ENCODE measurements at regions not wholly inside any gene's neighbourhood (a gene's known extent, or its start where the extent isn't known, plus 50 kb on each side); places are given as distances from the start of the nearest gene placed in this dataset.

DNA sequence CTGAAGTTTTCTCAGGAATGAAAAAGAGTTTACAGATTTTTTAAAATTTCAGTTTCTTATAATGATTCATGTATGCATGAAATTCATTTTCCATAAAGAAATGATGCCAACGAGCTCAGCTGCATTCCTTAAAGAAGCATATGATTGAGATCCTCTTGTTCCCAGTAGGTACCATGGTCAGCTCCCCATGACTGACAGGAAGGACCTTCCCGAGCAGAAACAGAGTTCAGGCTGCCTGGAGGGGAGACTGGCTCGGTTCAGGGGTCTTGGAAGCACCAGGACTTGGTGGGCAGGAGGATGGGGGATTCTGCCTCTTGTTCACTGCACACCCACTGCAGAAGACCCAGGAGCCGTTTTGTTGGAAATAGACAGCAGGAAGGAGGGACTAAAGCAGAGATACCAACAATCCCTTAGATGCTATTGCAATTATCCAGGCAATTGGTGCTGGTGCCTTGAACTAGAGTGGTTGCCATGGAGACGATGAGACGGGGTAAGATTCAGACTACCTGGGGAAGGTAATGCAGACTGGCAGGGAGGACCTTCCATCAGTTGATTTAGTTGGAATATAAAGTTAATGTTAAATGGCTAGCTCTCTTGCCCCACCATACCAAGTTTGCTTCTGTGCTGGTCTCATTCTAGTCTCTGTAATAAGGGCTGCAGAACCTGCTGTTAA is 447.8 kb downstream of the MTRR start:
- DNase-seq (ENCODE audit: low read depth in 1 of 2, low spot score in 1 of 2): no peak

DNA sequence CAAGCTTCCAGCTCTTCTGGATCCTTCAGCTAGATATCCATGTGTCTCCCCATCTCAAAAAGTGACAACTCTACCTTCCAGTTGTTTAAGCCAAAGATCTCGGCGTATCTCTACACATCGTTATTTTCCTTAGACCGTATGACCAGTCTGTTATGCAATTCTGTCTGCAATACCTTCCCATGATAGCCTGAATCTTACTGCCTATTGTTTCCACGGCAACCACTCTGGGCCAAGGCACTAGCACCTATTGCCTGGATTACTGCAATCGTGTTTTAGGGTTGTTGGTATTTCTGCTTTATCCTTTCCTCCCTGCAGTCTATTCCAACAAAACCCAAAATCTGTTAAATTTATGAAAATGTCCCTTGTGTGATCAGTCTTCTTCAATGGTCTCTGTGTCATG is 448.4 kb downstream of the MTRR start:
- DNase-seq (ENCODE audit: low read depth in 1 of 2, low spot score in 1 of 2): no peak

DNA sequence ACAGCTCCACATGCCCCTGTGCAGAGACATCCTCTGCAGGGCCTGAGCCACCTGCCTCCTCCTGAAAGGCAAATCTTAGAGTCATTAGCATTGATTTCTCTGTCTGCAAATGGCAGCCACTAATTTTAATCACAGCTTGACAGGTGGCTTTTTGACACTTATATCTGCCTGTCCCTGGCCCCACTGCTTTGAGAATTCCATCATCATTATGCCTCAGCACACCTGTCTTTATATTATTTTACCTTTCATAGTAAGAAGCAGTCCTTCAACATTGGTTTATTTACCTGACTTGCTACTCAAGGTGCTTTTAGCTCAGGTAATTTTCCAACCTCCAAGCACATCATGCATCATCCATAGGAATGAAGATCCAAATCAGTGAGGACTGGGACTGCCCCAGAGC is 451.3 kb downstream of the MTRR start:
- no peak for DNase-seq (ENCODE audit: low read depth in 1 of 2, low spot score in 1 of 2)

DNA sequence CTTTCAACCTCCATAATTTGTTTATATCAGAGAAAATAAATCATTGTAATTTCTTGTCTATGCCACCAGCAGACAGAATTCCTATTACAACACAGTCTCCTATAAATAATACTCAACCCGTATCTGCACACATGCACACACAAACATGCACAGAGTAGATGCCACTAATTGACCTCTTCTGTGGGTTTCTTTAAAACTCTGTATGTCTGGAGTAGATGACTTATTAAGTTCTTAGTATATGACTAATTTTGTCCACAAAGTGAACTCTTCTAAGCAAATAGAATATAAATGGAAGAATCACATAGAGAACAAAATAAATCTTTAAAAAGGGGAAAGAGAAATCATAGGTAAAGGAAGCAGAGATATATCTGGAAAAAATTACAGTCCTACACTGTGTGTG is 452.3 kb downstream of the MTRR start:
- no peak for DNase-seq (ENCODE audit: low read depth in 1 of 2, low spot score in 1 of 2)

DNA sequence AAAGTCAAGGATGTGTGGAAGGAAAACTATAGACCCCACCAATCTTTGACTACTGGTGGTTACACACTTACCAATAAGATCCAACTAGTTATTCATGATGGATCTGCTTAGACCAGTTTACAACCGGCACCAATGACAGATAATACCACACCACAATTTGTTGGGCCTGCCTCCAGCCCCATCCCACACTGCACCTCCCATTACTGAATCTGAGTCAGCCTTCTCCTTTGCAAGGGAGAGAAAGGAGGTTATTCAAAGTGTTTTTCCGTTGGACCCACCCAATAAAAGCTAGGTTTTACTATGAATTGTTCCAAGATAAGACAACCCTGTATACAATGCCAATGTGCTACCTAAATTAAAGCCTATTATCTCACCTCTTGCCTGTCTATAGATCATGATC is 453.5 kb downstream of the MTRR start:
- DNase-seq (ENCODE audit: low read depth in 1 of 2, low spot score in 1 of 2): no peak

DNA sequence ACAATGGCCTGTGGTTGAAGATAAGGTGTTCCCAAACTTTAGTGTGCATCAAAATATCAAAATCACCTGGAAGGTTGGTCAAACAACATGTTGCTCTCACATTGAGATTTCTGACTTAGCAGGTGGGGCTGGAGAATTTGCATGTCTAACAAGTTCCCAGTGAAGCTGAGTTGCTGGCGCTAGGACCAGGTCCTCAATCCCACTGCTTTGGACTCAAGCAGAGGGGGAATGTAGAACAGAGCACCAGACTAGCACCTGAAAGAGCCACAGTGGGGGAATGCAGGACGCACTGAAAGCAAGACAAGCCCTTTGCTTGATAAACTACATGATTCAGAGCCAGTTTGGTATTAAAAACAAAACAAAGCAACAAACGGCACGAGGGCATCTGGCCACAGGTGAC is 458.1 kb downstream of the MTRR start:
- no peak for DNase-seq (ENCODE audit: low read depth in 1 of 2, low spot score in 1 of 2)

DNA sequence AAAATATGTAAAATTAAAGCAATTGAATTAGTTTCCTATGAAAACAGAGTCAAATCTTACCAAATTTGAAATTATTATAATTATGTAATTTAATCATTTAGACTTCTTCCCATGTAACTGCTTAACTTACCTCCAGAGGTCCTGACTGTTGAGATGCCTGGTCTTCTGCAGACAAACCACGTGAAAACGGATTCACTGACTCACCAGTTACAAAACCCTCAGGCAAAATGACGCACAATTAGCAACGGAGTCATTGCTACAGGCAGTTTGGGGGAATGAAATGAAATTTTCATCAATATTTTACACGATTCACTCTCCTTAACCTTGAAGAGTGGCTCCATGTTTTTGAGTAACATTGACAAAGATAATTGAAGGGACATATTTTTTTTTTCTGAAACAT is 460.8 kb downstream of the MTRR start:
- DNase-seq (ENCODE audit: low read depth in 1 of 2, low spot score in 1 of 2): no peak

DNA sequence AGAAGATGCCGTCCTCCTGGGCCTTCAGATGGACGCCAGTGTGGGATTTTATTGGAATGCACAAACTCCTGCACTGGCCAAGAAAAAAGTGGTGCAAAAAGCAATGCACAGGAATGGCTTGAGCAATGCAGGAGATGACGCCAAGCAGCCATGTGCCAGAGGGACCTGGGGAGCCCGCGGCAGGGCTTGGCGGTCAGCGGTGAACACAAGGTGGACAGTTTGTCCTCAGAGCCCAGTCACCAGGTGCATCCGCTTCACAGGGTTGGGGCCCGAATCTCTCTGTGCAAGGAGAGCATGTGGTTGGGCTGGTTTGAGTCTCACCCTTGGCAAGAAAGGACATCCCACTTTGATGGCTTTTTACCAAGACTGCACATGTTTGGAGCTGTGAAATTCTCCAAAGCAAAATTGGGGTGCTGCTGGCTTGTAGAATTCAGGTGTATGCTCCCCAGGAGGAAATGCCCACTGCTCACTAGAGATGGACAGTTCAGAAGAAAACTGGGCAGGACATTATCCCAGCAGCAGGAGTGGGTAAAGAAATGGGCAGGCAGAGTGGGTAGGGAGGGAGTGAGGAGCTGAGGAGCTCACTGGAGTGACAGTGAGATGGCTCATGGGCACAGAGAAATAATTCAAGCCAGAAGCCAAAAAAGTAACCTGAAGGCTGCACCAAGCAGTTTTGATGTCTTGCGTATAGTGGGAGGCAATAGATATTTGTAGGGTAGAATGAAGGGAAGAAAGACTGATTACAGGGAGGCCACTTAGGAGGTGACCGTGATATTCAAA is 463.9 kb downstream of the MTRR start:
- no peak for DNase-seq (ENCODE audit: low read depth in 1 of 2, low spot score in 1 of 2)

DNA sequence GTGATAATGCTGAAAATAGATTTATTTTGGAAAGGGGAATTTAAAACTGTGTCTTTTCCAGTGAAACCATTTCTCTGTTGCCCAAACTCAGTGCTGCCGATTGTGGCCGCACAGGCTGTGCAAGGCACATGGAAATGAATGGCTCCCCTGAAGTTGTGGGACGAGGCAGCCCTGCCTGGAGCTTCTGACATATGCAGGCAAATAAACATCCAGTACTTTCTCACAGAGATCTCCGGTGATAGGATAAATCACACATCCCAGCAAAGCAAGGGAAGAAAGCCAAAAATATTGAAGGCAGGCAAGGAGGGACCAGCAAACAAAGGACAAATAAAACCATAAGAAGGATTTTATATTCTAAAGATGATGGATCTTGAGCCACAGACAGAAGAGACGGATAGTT is 464.5 kb downstream of the MTRR start:
- no peak for DNase-seq (ENCODE audit: low read depth in 1 of 2, low spot score in 1 of 2)

DNA sequence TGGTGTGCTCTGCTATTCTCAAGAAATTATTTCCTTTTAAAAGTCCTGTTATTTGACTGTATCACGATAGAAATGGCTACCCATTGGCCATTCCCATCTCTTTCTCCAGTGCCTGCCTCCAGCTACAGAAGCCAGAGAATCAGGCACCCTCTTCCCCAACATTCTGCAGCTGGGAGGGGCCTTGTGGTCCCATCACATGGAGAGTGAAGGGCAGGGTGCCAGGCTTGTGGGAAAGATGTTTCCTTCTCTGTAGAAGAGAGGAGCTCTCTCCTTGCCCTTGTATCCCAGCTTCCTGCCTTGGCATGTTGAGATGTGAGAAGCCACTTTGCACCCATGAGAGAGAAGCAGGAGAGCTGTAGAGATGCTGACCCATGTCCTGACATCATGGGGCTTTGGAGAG is 465.0 kb downstream of the MTRR start:
- DNase-seq (ENCODE audit: low read depth in 1 of 2, low spot score in 1 of 2): no peak

DNA sequence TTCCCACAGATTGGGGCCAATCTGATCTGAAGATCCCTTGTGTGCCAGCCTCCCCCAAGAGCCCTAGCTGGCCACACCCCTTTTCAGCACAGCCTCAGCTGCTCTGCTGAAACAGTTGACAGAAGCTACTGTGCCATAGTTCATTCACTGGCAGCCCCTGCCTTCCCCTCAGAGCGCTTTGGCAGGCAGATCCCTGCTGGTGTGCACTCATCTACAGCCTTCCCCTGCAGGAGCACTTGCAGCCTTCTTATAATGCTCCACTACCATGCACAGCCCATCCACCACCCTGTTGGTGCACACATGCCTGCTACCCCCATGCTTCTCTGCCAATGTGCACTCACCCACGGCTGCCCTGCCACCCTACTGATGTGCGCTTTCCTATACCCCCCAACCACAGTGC is 471.3 kb downstream of the MTRR start:
- no peak for DNase-seq (ENCODE audit: low read depth in 1 of 2, low spot score in 1 of 2)

DNA sequence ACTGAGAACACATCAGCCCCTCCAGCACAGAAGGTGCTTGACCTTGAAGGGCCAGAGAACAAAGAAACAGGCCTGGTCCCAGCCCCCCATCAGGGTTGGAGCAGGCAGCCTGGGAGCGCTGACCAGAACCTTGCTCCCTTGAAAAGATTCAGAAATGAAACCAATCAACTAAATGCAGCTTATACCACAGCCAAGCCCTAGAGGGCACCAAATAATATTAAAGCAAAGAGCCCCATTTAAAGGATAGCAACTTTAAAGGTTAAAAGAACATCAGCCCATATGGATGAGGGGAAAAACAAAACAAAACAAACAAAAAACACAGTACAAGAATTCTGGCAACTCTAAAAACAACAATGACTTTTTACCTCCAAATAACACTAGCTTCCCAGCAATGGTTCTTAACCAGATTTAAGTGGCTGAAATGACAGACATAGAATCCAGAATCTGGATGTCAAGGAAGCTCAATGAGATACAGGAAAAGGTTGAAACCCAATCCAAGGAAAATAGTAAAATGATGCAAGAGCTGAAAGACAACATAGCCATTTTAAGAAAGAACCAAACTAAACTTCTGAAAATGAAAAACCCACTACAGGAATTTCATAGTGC is 471.9 kb downstream of the MTRR start:
- DNase-seq (ENCODE audit: low read depth in 1 of 2, low spot score in 1 of 2): no peak

DNA sequence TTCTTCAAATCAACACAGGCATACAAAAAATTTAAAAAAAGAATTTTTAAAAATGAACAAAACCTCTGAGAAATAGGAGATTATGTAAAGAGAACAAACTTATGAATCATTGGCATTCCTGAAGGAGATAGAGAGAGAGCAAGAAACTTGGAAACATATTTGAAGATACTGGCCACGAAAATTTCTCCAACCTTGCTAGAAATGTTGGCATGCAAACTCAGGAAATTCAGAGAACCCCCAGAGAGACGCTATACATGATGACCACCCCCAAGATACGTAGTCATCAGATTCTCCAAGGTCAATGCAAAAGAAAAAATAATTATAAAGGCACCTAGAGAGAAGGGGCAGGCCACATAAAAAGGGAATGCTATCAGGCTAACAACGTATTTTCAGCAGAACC is 472.5 kb downstream of the MTRR start:
- DNase-seq (ENCODE audit: low read depth in 1 of 2, low spot score in 1 of 2): no peak

DNA sequence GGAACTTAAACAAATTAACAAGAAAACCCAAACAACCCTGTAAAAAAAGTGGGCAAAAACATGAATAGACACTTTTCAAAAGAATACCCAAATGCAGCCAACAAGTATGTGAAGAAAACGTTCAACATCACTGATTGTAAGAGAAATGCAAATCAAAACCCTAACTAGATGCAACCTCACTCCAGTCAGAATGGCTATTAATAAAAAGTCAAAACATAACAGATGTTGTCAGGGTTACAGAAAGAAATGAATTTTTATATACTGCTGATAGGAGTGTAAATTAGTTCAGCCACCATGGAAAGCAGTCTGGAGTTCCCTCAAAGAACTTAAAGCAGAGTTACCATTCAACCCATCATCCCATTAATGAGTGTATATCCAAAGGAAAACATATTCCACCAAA is 479.0 kb downstream of the MTRR start:
- DNase-seq (ENCODE audit: low read depth in 1 of 2, low spot score in 1 of 2): no peak

DNA sequence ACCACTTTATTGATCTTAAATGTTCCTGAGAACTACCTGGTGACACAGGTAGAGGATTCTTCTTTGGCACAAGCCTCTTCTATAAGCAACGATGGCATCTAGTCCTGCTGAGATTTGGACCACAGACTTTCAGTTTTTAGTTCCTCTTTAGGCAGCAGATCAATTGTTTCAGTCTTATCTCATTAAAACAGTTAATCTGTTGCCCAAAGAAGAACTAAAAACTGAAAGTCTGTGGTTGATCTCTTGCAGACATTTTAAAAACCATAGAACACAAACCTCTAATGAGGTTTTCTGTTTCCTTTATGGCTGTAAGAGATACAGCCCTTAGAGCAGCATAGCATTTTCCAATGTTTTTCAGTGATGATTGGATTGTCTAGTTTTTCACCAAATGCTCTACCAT is 480.9 kb downstream of the MTRR start:
- no peak for DNase-seq (ENCODE audit: low read depth in 1 of 2, low spot score in 1 of 2)

DNA sequence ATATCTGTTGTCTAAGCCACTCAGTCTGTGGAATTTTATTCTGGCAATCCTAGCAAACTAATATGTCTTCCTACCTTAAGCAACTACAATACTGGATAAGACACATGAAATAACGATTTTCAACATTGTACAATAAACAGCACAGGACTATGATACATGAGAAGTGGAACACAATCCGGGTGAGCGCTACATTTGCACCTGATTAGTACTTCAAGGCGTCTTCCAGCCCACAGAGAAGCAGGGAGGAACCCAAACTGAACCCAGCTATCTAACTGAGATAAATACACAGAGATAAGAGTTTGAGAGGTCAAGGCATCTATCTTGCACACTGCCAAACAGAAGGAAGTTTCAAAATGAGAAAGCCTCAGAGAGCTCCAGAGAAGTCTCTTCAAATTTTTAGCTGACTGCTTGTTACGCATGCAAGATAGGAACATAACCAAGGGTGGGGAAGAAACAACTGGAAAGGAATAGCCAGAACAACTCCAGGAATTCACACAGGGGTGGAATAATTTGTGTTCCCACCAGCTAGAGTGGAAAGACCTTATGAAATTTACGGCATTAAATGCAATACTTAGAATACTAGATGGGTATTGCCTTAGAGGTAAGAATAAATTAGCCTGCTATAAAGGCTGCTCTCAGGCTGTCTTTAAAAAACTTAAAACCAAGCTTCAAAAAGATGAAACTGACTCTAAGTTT is 481.8 kb downstream of the MTRR start:
- no peak for DNase-seq (ENCODE audit: low read depth in 1 of 2, low spot score in 1 of 2)

DNA sequence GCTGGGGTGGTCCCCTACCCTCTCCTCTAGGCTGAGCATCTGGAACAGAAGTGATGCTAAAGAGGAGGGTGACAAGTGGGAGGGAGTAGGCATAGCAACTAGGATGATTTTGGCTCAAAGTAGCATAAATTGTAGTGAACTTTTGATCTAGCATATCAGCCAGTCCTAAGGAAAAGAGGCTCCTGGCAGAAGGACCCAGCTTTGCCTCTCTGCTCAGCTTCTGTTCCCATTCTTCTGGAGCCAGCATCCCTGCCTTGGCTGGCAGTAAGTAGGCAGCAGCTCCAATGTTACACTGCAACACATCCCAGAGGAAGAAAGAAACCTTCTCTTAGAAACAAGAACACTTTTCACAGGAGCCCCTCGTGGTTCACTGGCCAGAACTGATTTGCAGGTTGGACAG is 487.0 kb downstream of the MTRR start:
- no peak for DNase-seq (ENCODE audit: low read depth in 1 of 2, low spot score in 1 of 2)

DNA sequence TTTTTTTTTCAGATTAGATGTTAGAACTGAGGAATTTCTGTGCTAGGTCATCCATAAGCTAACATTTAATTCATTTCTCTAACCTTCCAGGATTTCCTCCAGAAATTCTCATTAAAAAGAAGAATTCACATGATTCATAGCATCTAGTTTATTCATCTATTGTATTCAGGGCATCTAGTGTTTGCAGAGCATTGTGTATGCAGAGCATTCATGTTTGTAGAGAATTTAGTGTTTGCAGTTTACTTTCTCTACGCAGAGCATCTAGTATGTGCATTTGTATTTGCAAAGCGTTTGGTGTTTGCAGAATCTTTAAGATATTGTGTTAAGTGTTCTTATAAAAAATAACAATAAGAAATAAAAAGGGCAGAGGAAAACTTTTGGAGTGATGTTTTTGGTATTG is 491.1 kb downstream of the MTRR start:
- DNase-seq (ENCODE audit: low read depth in 1 of 2, low spot score in 1 of 2): no peak

DNA sequence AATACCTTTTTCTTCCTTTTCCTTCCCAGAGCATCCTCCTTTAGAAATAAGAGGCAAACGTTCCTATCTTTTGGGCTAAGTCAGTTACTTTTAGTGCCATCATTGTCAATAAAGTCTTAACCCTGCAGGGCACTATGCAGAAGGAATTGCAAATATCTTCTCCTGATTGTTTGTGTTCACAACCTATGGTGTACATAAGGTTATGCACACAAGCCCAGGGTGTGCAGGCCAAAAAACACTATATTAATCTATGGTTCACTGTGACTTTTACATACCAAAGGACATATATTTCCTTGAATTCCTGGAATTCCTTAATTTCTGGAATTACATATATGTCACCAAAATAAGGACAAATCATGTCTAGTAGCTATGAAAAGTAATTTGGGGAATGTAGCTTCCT is 493.5 kb downstream of the MTRR start:
- no peak for DNase-seq (ENCODE audit: low read depth in 1 of 2, low spot score in 1 of 2)

DNA sequence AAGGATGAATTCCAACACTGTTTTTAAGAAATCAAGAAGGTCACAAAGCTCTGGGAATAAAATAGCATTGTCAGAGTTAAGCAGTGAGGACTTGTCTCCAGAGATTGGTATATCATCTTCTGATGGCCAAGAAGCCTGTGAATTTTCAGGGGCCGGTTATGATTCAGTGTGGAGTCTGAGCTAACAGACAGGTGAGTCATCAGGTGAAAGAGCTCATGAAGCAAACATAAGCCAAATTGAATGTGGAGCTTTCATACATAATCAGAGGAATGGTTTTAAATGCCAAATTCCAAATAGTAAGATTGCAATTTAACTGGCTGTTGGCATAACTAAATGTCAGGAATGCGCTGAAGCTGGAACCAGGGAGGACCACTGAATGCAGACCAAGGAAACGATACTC is 494.2 kb downstream of the MTRR start:
- no peak for DNase-seq (ENCODE audit: low read depth in 1 of 2, low spot score in 1 of 2)

DNA sequence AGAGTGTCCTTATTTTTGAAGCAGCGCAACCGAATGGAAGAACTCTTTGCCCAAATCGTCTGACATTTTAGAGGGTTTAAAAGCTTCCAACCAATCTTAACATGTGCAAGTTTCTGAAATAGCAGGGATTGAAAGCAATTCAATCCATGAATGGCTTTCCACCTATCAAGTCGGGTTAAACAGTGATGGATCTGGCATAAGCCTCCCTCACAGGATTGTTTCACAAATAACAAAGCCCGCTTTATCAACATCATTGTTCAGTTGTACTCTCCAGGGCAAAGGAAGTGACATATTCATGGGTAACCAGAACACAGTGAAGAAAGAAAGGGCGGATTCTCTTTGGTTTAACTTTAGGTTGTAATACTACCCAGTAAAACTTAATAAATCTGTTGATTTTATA is 497.3 kb downstream of the MTRR start:
- no peak for DNase-seq (ENCODE audit: low read depth in 1 of 2, low spot score in 1 of 2)

DNA sequence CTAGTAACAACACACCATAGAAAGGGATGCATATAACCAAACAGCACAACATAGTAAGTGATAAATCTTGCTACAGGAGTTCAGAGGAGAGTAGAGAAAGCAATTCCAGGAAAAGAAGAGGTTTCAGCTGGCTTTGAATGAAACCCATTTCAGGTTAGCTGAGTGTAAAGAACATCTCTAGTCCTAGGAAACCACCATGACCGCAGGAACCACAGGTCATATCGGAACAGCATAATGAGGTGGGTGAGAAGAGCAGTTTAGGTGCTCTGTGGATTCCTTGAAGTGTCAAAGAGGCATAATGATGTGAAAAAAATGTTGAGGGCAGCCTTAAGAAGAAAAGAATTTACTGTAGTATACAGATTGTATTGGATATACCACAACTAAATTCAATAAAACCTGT is 507.5 kb downstream of the MTRR start:
- no peak for DNase-seq (ENCODE audit: low read depth in 1 of 2, low spot score in 1 of 2)
